Ectodermal cell (in vitro differentiated cells): ENCODE measurements at regions not wholly inside any gene's neighbourhood (a gene's known extent, or its start where the extent isn't known, plus 50 kb on each side); places are given as distances from the start of the nearest gene placed in this dataset.
"Not testable (repeated sequence)": the region's sequence is repeated elsewhere in the genome, so short reads cannot be mapped to it uniquely, and the experiment has no call there.

Experiments
- H3K27ac ChIP-seq: 2 replicates; pipeline ENCODE4 v1.7.0; 2013; ENCODE audit warnings: mild to moderate bottlenecking, low read depth, low read length; ENCODE audit not compliant: insufficient read depth, poor library complexity, severe bottlenecking
- H3K27me3 ChIP-seq: 2 replicates; pipeline ENCODE4 v1.7.0; 2013; ENCODE audit warnings: mild to moderate bottlenecking, low read length; ENCODE audit not compliant: insufficient read depth, control insufficient read depth, poor library complexity, severe bottlenecking
- H3K36me3 ChIP-seq: one replicate; pipeline ENCODE4 v1.7.0; 2013; ENCODE audit warnings: low read length; ENCODE audit not compliant: control insufficient read depth, insufficient read depth
- H3K4me1 ChIP-seq: one replicate; pipeline ENCODE4 v1.7.0; 2013; ENCODE audit warnings: low read length; ENCODE audit not compliant: control insufficient read depth, insufficient read depth
- H3K4me3 ChIP-seq: 2 replicates; pipeline ENCODE4 v1.7.0; 2013; ENCODE audit warnings: low read depth, low read length, control low read depth; ENCODE audit not compliant: insufficient read depth
- H3K9me3 ChIP-seq: 2 replicates; pipeline ENCODE4 v1.7.0; 2013; ENCODE audit warnings: mild to moderate bottlenecking, low read length, moderate library complexity; ENCODE audit not compliant: control insufficient read depth
- WGBS, 2 experiments: methylation state at CpG; one replicate each; pipeline ENCODE4 v1.1.7; 2013; ENCODE audit warnings: missing lambda C conversion rate in 2 of 2; 5-methylcytosine and 5-hydroxymethylcytosine counted together

GRCh38 chr20:30845923-30846322 is 411.5 kb upstream of the DEFB115 start:
- not testable (repeated sequence) for H3K4me1 ChIP-seq, H3K4me3 ChIP-seq, H3K9me3 ChIP-seq, H3K27ac ChIP-seq, H3K36me3 ChIP-seq, H3K27me3 ChIP-seq
- WGBS, 2 experiments = 83 to 88% methylated on average over 5 of the region's 5 CpGs

GRCh38 chr20:30868271-30868670 is 389.2 kb upstream of the DEFB115 start:
- not testable (repeated sequence) for H3K4me3 ChIP-seq, H3K4me1 ChIP-seq, H3K36me3 ChIP-seq, H3K27me3 ChIP-seq, H3K9me3 ChIP-seq, H3K27ac ChIP-seq
- WGBS, 2 experiments = 84 to 88% methylated on average over 12 of the region's 12 CpGs

- not testable (repeated sequence) for H3K27ac ChIP-seq, H3K36me3 ChIP-seq, H3K4me3 ChIP-seq, H3K4me1 ChIP-seq, H3K9me3 ChIP-seq, H3K27me3 ChIP-seq
- WGBS, 2 experiments = 80 to 81% methylated on average over 7 of the region's 7 CpGs
Observed at GRCh38 chr20:30871127-30871526, 386.3 kb upstream of the DEFB115 start.

GRCh38 chr20:30872252-30872651 is 385.2 kb upstream of the DEFB115 start:
- H3K27me3 ChIP-seq, H3K4me3 ChIP-seq, H3K9me3 ChIP-seq, H3K36me3 ChIP-seq, H3K27ac ChIP-seq, H3K4me1 ChIP-seq: not testable (repeated sequence)
- 72 to 80% methylated on average over 7 of the region's 7 CpGs for WGBS, 2 experiments

GRCh38 chr20:30875868-30876267 is 381.6 kb upstream of the DEFB115 start:
- not testable (repeated sequence) for H3K9me3 ChIP-seq, H3K36me3 ChIP-seq, H3K4me3 ChIP-seq, H3K27ac ChIP-seq, H3K27me3 ChIP-seq, H3K4me1 ChIP-seq

GRCh38 chr20:30891400-30891799 is 366.1 kb upstream of the DEFB115 start:
- 89 to 90% methylated on average over 20 of the region's 20 CpGs for WGBS, 2 experiments
- H3K27me3 ChIP-seq, H3K9me3 ChIP-seq, H3K4me3 ChIP-seq, H3K36me3 ChIP-seq, H3K4me1 ChIP-seq, H3K27ac ChIP-seq: not testable (repeated sequence)

GRCh38 chr20:30892541-30893345 is 364.7 kb upstream of the DEFB115 start:
- no peaks in the 10 kb centered on the region for H3K36me3 ChIP-seq
- H3K27ac ChIP-seq = no peak overlapping the region
- H3K27me3 ChIP-seq = peaks cover 4% of the 10 kb centered on the region
- H3K4me1 ChIP-seq = no peaks in the 10 kb centered on the region
- H3K4me3 ChIP-seq = no peak overlapping the region
- 89 to 92% methylated on average over 38 of the region's 38 CpGs for WGBS, 2 experiments
- H3K9me3 ChIP-seq = no peaks in the 10 kb centered on the region

GRCh38 chr20:30893346-30894314 is 363.8 kb upstream of the DEFB115 start:
- H3K27me3 ChIP-seq, H3K9me3 ChIP-seq, H3K27ac ChIP-seq, H3K4me3 ChIP-seq, H3K4me1 ChIP-seq, H3K36me3 ChIP-seq: not testable (repeated sequence)
- WGBS, 2 experiments = 87 to 90% methylated on average over 43 to 48 of the region's 48 CpGs

- H3K4me3 ChIP-seq, H3K4me1 ChIP-seq, H3K27ac ChIP-seq, H3K27me3 ChIP-seq, H3K9me3 ChIP-seq, H3K36me3 ChIP-seq: not testable (repeated sequence)
- 88 to 89% methylated on average over 35 of the region's 35 CpGs for WGBS, 2 experiments
Observed at GRCh38 chr20:30894707-30895353, 362.6 kb upstream of the DEFB115 start.

- H3K4me1 ChIP-seq, H3K27ac ChIP-seq, H3K36me3 ChIP-seq, H3K4me3 ChIP-seq, H3K9me3 ChIP-seq, H3K27me3 ChIP-seq: not testable (repeated sequence)
- WGBS, 2 experiments = 84 to 94% methylated on average over 24 to 25 of the region's 25 CpGs
Observed at GRCh38 chr20:30895354-30895711, 362.1 kb upstream of the DEFB115 start.
